UCSD-AML1 (cell line): ENCODE measurements at regions not wholly inside any gene's neighbourhood (a gene's known extent, or its start where the extent isn't known, plus 50 kb on each side); places are given as distances from the start of the nearest gene placed in this dataset.
A peak's percentile ranks its signal among the peaks of the same experiment; 100 is the strongest.

Experiments
- DNase-seq: peaks from one replicate; lab custom pipeline; 2025; ENCODE audit not compliant: unreplicated experiment; lab: John Stamatoyannopoulos, UW

DNA sequence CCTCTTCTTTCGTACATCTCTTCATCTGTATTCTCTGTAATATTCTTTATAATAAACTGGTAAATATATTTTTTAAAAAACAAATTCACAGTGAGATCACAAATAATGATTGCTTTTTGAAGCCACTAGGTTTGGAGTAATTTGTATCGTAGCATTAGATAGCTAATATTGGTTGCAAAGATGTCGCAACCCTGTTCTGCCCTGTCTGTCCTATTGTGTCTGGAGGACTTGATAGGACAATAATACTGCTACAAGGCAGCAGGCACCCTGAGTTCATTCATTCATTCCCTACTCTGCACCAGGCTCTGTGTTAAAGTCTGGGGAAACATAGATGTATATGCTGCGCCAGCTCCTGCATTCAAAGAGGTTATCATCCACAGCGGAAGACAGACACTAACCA is 206.7 kb upstream of the KLF4 start:
- DNase-seq, result no peak

GRCh38 chr9:107694390-107694789 is 204.8 kb upstream of the KLF4 start:
- DNase-seq, result no peak

DNA sequence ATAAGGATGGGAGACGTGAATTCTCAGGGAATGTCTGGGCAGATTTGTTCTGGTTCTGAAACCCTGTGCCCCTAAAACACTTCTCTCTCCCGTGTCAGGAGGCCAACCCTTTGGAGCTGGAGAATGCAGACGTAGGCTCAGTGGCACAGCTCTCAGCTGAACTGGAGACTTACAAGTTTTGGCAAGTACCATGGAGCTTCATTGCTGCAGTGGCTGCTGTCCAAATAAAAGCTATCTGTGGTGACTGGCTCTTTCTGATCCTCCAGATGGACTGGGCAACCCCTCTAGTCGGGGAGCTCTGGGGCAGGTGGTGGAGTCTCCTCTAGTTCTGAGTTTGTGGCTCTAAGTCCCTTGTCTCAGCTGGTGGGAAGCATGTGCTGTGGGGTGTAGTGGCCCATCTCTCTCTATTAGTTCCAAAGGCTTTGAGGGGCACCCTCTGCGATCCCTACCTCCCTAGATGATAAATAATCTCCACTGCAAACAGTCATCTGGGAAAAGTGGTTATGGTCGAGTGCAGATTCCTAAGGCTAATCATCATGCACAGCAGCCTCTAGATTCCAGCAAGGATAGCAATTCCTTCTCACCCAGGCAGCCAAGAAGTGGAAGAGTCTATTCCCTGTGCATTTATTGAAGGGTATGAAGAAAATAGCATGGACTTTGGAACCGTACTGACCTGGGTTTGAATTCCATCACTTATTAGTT is 204.2 kb upstream of the KLF4 start:
- DNase-seq, result no peak

- DNase-seq, result no peak
These were observed 202.1 kb upstream of the KLF4 start for GRCh38 chr9:107691664-107692063.

- no peak for DNase-seq
These were observed 200.5 kb upstream of the KLF4 start for GRCh38 chr9:107690021-107690420.

GRCh38 chr9:107688728-107689127 is 199.2 kb upstream of the KLF4 start:
- no peak for DNase-seq

DNA sequence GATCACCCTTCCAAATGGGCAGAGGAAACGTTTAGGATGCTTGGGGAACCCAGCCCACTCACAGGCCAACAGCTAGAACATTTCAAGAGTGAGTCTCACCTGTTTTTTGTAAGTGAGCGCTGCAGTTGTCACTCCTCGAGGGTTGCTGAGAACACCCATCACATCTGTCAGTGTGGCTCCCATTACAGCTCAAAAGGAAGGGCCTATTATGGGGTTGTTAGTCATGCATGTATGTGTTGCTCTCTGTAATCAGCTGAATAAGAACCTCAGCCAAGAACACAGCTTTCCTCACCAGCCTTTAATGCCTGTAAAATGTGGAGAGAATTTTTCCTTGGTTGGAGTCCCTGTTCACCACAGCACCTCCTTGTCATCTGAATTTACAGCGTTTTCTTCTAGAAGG is 196.3 kb upstream of the KLF4 start:
- no peak for DNase-seq

DNA sequence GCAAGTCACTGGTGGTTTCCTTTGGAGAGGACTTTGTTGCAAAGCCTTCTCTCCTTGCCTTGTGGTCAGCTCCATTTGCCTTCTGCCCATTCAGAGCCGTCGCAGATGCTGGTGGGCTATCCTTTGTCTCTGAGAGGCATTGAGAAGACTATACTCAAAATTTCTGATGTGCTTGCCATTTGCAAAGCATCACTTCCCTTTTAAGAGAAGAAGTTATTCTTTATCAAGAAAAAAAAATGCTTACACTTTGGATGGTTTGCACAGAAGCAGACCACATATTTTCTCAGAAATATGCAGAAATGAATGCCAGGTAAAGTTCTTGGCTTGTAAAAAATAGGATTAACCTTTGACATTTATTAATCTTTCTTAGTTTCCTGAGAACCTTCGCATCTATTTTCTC is 195.8 kb upstream of the KLF4 start:
- DNase-seq, result no peak

DNA sequence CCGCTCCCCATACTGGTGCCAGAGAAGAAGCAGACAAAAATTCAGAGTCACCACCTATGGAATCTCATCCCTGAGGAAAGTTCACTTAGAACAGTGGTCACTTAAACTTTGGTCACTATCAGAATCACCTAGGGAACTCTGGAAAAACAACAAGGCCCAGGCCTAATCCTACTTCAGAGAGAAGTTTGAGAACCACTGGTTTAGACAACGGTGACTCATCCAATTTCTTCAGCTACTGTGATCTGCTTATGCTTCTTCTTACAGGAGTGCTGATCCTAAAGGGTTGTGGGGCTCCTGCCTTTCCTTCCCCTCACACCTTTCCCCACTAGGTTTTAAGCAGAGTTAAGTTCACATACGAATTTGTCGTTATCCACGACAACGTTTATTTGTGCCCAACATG is 194.7 kb upstream of the KLF4 start:
- no peak for DNase-seq

DNA sequence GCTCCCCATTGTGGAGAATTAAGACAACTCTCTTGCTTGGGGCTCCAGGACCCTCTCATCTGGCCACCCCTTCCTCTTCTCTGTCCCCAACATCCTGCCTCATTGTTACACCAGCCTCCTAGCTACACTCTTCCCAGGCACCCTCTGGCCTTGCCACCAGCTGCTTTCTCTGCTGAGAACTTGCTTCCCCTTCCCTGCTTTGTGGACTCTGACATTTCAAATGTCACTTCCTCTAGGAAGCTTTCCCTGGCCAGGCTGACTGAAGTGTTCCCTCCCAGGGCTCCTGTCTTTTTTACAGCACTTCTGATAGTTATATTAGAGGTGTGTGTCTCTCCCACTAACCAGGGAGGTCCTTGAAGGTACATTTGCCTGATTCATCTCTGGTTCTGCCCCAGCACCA is 194.0 kb upstream of the KLF4 start:
- DNase-seq, result peak; percentile 29

GRCh38 chr9:107681988-107682387 is 192.4 kb upstream of the KLF4 start:
- DNase-seq, result no peak

- DNase-seq, result no peak
These were observed 186.0 kb upstream of the KLF4 start for GRCh38 chr9:107675351-107676259.

DNA sequence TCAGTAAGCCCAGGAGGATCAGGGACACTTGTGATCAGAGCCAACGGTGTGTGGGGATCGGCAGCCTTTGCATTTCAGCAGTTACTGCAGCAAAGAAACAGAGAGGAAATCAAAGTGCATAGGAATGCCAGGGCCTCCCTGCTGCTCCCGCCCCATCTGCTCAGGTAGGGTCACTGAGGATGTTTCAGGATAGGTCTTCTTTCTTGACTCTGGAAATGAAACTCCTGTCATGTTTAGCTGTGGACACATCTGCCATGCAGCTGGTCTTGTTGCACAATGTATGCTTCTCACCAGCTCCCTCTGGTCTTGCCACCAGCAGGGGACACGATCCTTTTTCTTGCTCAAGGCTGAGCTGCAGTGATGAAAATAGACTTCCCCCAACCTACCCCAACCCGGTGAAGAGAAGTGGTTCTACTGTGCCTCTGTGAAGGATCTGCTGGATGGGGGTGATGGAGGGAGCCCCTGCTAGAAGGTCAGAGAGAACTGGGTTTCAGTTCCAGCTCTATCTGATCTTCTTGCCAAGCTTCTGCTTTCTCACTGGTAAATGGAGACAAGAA is 185.2 kb upstream of the KLF4 start:
- no peak for DNase-seq

DNA sequence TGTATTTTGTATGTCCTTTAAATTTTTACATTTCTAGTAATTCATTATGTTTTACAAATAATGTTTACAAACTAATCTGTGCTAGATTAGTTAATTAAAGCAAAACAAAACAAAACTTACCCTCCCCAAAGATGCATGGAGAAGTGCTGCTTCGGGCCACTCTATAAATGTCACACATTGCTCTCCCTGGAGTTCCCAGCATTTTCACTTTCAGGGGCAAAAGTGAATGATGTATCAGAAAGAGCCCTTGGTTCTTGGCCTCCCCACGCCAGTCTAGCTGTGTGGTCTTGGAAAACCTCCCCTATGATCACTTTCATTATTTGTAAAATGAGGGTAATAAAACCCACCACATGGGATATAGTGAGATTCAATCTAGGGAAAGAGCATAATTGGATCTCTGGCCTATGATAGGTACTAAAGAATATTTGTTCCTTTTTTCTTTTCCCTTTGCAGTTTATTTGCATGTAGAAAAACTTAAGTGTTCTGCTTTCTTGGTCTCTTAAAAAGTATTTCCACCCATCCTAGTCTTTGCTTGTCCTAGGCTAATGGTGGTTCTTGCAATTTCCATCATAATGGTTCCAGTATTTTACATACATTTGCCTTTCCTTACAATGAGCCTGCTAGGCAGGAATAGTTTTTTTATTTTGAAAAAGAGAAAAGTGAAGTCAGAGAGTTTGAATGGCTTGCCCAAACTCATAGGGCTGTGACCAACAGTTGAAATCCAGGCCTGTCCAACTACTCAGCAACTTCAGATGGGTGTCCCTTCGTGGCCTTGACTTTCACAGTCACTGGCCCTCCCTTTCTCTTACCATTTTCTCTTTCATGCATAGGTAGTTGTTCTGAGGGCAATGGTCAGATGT is 184.5 kb upstream of the KLF4 start:
- no peak for DNase-seq

- no peak for DNase-seq
These were observed 182.0 kb upstream of the KLF4 start for GRCh38 chr9:107671588-107671987.

GRCh38 chr9:107669422-107669821 is 179.9 kb upstream of the KLF4 start:
- DNase-seq, result no peak

GRCh38 chr9:107667231-107668070 is 177.9 kb upstream of the KLF4 start:
- no peak for DNase-seq

DNA sequence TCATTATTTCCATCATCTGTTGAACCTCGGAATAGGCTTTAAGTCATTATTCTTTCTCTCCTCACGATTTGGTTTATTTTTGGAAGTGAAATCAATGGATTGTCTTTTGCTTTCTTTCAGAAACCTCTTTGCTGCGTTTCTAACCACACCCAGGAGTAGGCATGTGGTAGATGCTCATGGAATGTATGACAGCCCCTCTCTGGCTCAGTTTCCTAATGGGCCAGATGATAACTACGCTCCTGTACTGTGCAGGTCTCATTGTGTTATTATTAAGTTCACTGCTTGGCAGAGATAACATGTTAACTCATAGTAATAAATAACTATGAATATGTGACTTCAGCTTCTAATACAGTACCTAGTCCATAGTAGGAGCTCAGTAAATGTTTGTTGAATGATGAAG is 175.5 kb upstream of the KLF4 start:
- no peak for DNase-seq

DNA sequence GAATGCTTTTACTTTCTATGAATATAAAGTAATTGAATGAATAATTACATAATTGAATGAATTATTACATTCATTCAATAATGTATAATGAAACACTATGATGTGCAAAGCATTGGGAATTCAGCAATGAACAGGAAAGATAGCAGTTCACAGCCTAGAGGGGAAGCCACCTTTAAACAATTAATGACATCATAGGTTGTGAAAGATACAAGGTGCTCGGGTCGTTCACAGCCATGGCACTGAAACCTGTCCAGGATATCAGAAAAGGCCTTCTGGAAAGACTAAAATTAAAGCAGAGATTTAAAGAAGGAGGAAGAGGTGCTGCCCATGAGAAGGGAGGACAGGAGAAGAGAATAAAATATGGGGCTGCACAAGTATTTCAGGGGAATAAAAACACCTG is 171.4 kb upstream of the KLF4 start:
- DNase-seq, result no peak

- no peak for DNase-seq
These were observed 163.8 kb upstream of the KLF4 start for GRCh38 chr9:107653263-107653821.
